ENCODE measurements at regions not wholly inside any gene's neighbourhood (a gene's known extent, or its start where the extent isn't known, plus 50 kb on each side); places are given as distances from the start of the nearest gene placed in this dataset.
"Not testable (repeated sequence)": the region's sequence is repeated elsewhere in the genome, so short reads cannot be mapped to it uniquely, and the experiment has no call there.

DNA sequence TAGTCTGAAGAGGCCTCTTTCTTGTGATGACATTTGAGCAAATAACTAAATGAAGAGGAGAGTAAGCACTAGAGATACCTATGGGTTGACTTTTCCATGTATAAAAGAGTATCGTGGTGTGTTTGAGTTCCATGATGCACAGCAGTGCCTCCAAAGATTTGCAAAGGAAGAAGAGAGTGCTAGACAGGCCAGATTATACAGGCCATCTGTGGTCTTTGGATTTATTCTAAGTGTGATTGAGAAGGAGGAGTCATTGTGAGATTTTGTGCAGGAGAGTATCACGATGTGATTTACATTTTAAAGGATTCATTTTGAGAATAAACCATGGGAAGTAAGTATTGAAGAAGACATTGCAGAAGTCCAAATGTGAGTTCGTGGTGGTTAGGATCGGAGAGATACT, 695.9 kb upstream of the FAM98A start:
- DNase-seq (ENCODE audit: low read depth), result no peak

DNA sequence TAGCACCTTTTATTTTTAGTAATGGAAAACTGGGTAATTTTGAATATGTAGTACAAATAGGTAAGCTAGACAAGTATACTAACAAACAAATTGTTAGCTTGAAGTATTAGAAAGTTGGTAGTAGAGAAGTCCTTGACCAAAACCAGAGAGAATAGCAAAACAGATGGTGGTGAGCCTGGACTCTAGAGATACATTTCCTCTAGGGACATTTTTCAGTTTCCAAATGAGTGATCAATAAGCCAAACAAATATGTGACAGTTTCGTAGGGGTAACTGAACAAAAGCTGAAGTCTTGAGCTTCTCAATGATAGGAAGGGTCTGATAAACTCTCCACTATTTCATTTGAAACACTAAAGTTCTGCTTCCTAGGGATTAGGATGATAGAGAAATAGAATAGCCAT, 692.0 kb upstream of the FAM98A start:
- DNase-seq (ENCODE audit: low read depth), result no peak

DNA sequence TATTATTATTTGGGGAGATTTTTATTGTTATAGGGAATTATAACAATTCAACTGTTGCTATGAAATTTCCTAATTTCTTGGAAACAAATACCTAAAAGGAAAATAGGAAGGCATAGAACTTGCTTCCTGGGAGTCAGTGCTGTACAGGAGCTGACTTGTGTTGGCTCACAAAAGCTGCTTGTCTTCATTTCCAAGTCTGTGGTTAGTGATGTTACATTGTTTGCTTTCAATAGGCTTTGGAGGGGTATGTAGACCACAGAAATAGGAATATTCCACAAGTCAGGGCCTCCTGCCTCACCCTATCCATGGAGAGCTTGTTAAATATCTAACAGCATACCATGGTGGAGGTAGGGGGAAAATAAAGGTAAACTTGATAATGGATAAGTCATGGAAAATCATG, 688.9 kb upstream of the FAM98A start:
- no peak for DNase-seq (ENCODE audit: low read depth)

DNA sequence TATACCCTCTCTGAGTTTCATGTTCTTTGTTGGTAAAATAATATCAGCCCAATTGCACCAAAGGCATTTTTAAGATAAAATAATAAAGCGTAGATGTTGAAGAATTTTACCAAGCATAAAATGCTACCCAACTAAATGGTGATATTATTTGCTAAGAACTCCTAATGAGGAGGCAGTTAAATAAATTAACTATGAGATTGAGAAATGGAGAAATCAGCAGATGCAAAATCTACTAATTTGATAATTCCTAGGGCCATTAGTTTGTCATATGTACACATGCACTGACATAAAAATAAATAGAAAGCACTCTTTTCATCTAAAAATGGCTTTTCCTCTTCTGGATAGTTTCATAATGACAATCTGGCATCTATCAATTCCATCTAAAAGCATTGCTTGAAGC, 681.5 kb upstream of the FAM98A start:
- DNase-seq (ENCODE audit: low read depth), result no peak

DNA sequence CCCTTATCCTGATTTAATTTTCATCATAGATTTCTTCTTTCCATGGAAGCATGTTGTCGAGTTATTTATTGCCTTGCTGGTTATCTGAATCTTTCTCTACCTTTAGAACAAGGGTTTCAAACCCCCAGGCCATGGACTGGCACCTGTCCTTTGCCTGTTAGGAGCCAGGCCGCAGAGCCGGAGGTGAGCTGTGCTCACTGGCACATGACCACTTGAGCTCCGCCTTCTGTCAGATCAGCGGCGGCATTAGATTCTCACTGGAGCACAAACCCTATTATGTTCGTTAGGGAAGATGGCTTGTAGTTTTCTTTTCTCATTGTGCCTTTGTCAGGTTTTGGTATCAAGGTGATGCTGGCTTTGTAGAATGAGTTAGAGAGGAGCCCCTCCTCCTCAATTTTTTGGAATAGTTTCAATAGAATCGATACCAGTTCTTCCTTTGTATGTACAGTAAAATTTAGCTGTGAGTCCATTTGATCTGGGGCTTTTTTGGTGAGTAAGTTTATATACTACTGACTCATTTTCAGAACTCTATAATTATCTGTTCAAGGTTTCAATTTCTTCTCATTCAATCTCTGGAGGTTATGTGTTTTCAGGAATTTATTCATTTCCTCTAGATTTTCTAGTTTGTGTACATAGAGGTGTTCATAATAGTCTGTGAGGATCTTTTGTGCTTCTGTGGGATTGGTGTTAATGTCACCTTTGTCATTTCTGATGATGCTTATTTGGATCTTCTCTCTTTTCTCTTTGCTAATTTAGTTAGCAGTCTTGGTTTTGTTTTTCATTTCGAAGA, 668.0 kb upstream of the FAM98A start:
- no peak for DNase-seq (ENCODE audit: low read depth)

DNA sequence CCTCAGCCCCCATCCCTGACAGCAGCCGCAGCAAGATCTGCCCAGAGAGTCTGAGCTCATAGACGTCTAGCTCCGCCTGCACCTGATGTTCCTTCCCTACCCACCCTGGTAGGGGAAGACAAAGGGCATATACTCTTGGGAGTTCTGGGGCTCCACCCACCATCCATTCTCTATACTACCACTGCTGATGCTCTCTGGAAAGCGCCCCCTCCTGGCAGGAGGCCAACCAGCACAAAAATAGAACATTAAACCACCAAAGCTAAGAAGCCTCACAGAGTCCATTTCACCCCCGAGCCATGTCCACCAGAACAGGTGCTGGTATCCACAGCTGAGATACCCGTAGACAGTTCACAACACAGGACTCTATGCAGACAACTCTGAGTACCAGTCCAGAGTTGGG, 662.6 kb upstream of the FAM98A start:
- no peak for DNase-seq (ENCODE audit: low read depth)

DNA sequence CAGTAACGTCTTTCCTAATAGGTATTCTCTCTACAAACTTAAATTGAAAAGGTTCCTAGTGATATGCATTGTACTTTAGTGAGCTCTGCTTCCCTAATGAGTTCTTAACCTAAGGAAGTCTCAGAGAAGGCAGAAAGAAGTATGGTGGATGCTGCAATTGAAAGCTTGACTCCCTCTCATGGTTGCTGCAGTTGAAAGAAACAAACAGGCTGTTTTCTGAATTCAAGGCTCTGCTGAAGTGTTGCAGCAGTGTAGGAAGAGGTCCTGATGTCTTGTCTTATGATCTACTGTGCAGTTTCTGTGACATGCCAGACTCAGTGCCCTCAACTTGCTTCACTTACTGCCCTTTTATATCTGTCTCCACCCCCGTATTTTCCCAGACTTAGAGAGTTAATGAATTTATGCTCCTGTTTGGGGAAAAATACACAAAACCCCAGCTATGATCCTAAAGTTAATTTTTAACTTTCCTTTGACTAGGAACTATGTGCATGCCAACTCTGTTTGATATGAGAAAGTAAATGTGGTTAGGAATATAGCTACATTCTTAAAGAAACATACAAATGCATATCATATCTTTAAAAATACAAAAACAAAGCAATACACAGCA, 655.3 kb upstream of the FAM98A start:
- DNase-seq (ENCODE audit: low read depth), result no peak

DNA sequence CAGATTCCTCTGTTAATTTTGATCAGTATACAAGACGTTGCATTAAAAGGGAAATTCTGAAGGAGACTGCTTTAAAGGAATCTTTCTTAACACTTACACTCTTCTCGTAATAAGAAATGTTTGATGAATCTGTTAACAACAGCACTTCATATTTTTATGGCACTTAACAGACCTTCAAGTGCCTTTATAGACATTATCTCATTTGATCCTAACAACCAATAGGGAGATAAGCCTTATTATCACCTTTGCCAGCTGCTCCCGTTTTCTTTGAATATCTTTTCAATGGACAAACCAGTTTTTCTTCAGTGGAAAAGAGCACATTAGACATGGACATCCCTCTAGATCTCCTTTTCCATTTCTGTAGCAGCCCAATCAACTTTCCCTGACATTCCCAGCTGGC, 653.0 kb upstream of the FAM98A start:
- DNase-seq (ENCODE audit: low read depth), result no peak

DNA sequence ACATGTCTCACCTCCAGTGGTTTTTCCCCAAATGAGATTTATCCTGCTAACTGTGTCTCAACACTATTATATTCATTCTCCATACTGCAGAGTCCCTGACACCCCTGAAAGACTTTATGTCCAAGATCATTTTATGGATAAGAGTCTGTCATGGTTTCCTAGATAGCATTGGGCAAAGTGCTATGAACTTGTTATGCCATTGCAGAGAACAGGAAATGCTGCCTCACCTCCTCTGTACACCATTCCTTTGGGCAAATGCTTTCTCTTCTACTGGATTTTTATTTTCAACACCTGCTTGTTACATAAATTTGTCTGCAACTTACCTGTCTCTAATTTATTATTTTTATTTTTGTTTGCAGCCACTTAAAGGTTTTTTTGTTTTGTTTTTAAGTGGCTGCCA, 652.5 kb upstream of the FAM98A start:
- DNase-seq (ENCODE audit: low read depth), result no peak

DNA sequence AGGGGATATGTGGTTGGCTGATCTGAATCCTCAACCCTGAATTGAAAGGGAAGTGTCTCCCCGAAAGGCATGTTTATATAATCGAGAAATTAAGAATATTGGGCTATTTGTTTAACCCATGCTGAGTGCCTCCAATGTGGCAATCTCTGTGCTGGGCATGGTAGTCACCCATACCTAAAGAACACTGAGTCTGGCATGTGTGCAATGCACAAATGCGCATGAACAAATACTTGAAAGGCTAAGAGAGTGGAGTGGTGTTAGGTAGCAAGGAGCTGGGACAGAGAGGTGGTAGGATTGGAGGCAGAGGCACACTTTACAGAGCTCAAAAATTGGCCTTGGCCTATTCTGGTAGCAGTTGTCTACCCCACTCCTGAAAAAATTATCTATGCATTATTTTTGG, 645.1 kb upstream of the FAM98A start:
- DNase-seq (ENCODE audit: low read depth), result no peak

DNA sequence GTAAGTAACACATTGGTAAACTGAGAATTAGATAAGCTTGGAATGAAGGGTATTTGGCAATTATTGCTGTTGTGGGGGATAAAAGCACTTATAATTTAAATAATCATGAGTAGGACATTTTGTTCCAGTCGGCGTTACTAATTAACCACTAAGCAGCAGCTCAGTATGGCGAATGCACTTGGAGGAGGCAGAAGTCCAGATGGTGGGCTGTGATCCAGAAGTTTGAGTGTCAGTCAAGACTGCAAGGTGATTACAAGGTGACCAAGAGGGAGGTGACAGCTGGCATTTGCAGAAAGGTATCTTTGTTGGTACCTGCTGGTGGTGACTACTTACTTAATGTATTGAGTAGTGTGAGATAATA, 643.6 kb upstream of the FAM98A start:
- DNase-seq (ENCODE audit: low read depth), result no peak

DNA sequence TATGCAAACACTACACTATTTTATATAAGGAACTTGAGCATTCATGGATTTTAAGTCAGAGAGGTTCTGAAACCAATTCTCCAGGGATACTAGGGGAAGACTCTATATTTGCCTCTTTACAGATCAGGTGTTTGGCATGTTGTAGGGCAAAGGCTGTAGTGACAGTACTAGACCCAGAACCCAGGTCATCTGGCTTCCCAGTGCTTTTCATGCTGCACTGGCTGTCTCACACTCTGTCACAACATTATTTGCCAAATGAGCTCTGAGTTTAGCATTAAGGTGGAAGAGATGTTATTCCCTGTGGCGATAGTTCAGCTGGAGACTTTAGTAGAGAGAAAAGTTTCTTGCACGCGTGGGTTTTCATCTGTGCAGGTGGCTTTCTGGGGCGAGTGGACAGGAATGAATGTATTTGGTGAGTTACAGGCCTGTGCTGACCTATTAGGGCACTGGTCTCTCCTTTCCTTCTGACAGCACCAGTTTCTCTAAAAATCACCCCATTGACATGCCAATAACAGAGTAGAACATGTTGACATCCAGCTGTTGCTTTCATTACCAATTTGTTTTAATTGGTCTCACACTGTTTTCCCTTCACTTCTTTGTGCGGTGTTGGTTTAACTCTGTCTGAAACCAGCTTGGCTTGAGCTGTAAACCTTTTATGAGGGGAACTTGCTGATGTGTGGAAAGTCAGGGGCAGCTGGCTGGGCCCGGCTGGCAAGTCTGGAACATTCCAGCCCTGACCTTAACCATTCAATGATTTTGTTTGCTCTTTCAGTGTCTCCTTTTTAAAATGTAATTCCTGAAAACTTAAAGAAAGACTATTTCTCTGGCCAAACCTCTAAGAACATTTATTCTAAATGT, 643.0 kb upstream of the FAM98A start:
- no peak for DNase-seq (ENCODE audit: low read depth)

DNA sequence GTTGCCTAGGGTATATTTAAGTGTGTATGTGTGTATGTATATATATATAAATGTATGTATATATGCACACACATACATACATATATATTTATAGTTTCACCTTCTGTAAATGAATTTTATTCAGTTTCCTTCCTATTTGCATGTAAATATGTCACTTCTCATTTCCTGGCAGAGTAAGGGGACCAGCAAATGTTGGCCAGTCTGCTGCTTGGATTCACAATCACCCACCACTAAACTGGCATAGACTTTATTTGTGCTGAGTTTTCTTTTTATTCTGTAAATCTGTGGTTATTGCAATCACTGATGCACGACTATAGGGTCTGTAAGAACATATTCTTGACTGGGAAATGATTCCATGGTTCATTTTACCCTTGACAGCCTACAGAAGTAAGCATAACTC, 640.4 kb upstream of the FAM98A start:
- no peak for DNase-seq (ENCODE audit: low read depth)

DNA sequence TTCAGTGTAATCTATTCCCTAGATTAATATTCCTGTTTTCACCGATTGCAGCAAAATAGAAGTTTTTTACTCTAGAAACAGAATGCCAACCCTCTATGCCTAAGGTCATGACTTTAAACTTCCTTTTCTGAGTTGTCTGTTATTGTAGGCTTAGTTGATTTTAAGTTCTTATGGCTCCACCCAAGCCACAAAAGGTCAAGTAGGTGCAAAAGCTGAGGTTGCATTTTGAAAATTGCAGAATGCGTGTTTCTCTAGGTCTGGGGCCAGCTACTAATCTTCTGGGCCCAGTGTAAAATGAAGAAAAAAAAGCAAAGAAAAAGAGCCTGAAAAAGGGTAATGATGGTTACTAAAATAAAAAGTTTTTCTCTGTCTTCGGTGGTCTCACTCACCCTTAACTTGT, 635.7 kb upstream of the FAM98A start:
- no peak for DNase-seq (ENCODE audit: low read depth)

DNA sequence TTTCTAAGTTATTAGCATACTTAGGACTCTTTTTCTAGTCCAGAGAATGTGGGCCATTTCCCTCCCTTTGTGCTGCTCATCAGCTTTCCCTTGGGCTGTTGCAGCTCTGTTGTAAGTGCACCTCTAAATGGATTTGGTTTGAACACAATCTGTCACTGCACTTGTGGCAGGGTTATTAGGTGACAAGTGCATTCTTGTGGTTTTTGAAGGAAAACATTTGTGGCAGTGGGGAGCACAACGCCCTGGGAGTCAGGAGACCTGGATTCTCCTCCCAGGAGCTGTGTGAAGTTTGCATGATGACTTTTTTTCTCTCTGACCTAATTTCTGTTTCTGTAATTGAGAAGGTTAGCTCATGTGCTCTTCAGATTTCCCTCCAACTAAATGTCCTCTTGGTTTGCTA, 630.9 kb upstream of the FAM98A start:
- DNase-seq (ENCODE audit: low read depth), result no peak

DNA sequence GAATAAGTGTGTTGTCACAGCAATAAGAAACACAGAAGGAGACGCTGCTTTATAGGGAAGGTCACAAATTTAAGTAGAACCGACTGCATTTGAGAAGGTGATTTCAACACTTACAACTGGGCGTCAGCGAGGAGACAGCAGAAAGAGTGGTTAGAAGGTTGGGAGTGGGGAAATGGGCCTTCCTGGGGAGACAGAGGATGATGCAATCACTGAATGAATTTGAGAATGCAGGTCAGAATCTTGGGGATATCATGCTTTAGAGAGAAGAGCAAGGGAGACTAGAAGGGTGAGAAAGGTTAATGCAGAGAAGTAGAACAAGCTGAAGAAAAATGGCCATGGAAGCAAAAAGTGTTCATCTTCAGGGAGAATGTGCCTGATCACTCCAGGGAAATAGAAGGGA, 616.1 kb upstream of the FAM98A start:
- no peak for DNase-seq (ENCODE audit: low read depth)

DNA sequence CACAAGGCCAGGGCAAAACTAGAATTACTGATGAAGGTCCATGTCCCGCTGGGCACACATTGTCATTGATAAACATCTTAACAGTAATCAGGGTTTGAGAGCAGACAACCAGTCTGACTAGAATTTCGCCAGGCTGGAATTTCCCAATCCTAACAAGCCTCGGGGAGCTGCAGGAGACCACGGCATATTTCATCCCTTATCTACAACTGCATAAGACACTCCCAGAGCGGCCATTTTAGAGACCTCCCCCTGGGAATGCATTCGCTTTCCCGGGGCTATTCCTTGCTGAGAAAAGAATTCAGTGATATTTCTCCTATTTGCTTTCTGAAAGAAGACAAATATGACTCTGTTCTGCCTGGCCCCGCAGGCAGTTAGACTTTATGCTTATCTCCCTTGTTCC, 611.3 kb upstream of the FAM98A start:
- DNase-seq (ENCODE audit: low read depth), result not testable (repeated sequence)

DNA sequence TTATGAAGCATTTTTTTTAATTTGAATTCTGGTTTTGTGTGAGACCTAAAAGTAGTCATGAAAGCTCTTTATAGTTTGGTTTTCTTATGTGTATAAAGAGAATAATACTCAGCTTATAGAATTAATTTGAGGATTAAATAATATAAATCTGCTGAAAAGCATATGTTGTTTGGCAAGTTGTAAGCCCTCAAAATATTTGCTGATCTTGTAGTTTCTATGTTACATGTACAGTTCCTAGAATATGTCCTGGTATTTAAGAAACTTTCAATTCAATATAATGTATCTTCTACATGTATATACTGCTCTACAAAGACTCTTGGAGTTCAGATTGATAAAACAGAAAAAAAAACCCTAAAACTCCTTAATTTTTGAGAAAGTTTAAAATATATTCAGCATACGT, 605.5 kb upstream of the FAM98A start:
- DNase-seq (ENCODE audit: low read depth), result no peak

DNA sequence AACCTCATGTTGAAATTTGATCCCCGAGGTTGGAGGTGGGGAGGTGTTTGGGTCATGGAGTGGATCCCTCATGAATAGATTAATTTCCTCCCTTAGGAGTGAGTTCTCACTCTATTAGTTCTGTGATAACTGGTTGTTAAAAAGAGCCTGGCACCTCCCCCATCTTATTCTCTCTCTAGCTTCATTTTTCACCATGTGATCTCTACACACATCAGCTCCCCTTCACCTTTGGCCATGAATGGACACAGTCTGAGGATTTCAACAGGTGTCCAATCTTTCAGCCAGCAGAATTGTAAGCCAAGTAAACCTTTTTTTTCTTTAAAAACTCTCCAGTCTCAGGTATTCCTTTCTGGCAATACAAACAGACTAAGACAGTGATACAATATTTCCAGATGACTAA, 602.0 kb upstream of the FAM98A start:
- DNase-seq (ENCODE audit: low read depth), result no peak

DNA sequence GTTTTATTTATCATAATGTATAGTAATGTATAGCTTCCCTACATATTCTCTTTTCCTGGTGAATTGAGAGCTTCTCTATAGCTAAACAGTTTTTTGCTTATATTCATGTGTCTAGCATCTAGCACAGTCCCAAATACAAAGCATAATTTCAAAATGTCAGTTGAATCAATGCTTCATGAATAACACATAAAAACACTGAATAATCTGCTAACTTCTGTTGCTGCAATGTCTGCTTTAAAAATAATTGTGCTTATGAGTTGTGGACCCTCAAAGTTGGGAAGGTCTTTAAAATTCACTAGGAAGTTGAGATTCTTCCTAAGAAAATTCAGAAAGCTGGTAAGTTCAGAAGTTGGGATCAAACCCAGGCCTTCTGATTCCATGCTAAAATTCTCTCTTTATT, 600.9 kb upstream of the FAM98A start:
- DNase-seq (ENCODE audit: low read depth), result no peak

DNA sequence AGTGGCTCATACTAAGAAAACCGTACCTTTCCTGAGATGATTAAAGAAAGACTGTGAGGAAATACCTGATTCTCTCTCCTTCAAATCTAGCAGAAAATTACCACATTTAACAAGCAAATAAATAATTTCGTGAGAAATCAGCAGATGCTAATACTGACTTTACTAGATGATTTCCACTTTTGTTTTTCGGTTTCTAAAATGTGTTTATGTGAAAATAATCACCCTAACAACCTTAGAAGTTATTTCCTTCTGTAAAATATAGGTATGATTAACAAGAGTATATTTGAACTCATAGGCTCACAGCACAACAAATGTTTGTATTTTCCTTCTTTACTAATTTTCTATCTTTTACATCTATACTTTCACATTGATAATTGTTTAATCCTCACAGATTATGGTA, 594.1 kb upstream of the FAM98A start:
- DNase-seq (ENCODE audit: low read depth), result no peak

DNA sequence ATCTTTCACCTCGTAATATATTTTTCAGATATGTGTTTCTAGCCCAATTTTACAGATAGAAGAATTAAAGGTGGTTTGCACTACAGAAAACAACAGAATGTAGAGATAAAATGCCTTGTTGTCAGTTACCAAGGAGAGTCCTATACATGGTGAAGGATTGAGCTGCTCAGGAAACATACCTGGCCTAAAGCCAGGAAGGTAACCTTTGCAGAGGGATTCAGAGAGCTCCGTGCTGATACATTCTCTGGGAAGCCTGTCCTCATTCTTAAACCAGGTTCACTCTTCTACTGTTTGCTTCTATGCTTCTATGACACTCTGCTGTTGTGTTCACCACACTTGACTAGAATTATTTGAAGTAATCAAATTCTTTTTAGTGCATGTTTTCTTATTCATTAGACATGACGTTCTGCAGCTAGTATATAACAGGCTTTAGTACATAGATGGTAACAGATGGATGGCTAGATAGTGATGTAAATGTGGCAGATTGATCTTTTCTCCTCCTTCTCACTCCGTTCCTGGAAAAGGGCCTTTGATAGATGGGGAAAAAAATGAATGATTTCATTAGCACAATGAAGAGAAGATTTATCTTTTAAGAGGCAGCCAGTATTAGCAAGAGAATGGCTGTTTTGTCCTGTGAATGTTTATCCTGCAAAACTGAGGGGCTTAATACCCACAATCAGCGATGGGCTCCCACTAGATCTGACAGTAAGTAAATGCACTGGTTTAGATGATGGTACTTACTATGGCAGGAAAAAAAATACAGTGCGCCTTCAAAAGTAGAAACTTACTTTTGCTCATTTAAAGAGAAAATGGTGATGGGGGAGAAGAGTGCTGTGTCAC, 589.6 kb upstream of the FAM98A start:
- no peak for DNase-seq (ENCODE audit: low read depth)
